ENCODE measurements at regions not wholly inside any gene's neighbourhood (a gene's known extent, or its start where the extent isn't known, plus 50 kb on each side); places are given as distances from the start of the nearest gene placed in this dataset.

- DNase-seq (ENCODE audit: extremely low spot score, insufficient read length, low read depth) (no peak), FAIRE-seq (no peak)
These were observed 115.3 kb upstream of the CXCR4 start for GRCh38 chr2:136233298-136233697.

GRCh38 chr2:136232456-136233172 is 114.7 kb upstream of the CXCR4 start:
- no peak for FAIRE-seq

GRCh38 chr2:136230464-136230863 is 112.5 kb upstream of the CXCR4 start:
- FAIRE-seq (no peak), DNase-seq (ENCODE audit: extremely low spot score, insufficient read length, low read depth) (no peak)

More at GRCh38 chr2:136232456-136233172, 114.7 kb upstream of the CXCR4 start:
- no peak for DNase-seq (ENCODE audit: extremely low spot score, insufficient read length, low read depth)

- no peak for DNase-seq (ENCODE audit: extremely low spot score, insufficient read length, low read depth)
These were observed 109.0 kb upstream of the CXCR4 start for GRCh38 chr2:136226903-136227302.

GRCh38 chr2:136225950-136226835 is 108.2 kb upstream of the CXCR4 start:
- no peak for DNase-seq (ENCODE audit: extremely low spot score, insufficient read length, low read depth)
- FAIRE-seq: peak; percentile 49

More at GRCh38 chr2:136226903-136227302, 109.0 kb upstream of the CXCR4 start:
- no peak for FAIRE-seq

GRCh38 chr2:136223274-136223673 is 105.3 kb upstream of the CXCR4 start:
- no peak for FAIRE-seq
- DNase-seq (ENCODE audit: extremely low spot score, insufficient read length, low read depth): no peak

- FAIRE-seq (no peak), DNase-seq (ENCODE audit: extremely low spot score, insufficient read length, low read depth) (no peak)
These were observed 104.9 kb upstream of the CXCR4 start for GRCh38 chr2:136222862-136223261.

GRCh38 chr2:136221026-136221425 is 103.1 kb upstream of the CXCR4 start:
- DNase-seq (ENCODE audit: extremely low spot score, insufficient read length, low read depth) (no peak), FAIRE-seq (no peak)

- no peak for FAIRE-seq
These were observed 102.0 kb upstream of the CXCR4 start for GRCh38 chr2:136219963-136220362.

GRCh38 chr2:136219341-136219740 is 101.4 kb upstream of the CXCR4 start:
- FAIRE-seq (peak; percentile 9), DNase-seq (ENCODE audit: extremely low spot score, insufficient read length, low read depth) (no peak)

More at GRCh38 chr2:136219963-136220362, 102.0 kb upstream of the CXCR4 start:
- DNase-seq (ENCODE audit: extremely low spot score, insufficient read length, low read depth): no peak

GRCh38 chr2:136217996-136218395 is 100.0 kb upstream of the CXCR4 start:
- FAIRE-seq: no peak

GRCh38 chr2:136215908-136216472 is 98.0 kb upstream of the CXCR4 start:
- FAIRE-seq (no peak), DNase-seq (ENCODE audit: extremely low spot score, insufficient read length, low read depth) (no peak)

More at GRCh38 chr2:136217996-136218395, 100.0 kb upstream of the CXCR4 start:
- no peak for DNase-seq (ENCODE audit: extremely low spot score, insufficient read length, low read depth)

GRCh38 chr2:136215449-136215848 is 97.5 kb upstream of the CXCR4 start:
- FAIRE-seq: no peak

GRCh38 chr2:136214307-136215200 is 96.6 kb upstream of the CXCR4 start:
- FAIRE-seq: peak; percentile 70

More at GRCh38 chr2:136215449-136215848, 97.5 kb upstream of the CXCR4 start:
- no peak for DNase-seq (ENCODE audit: extremely low spot score, insufficient read length, low read depth)

GRCh38 chr2:136213836-136214235 is 95.9 kb upstream of the CXCR4 start:
- FAIRE-seq (no peak), DNase-seq (ENCODE audit: extremely low spot score, insufficient read length, low read depth) (no peak)

More at GRCh38 chr2:136214307-136215200, 96.6 kb upstream of the CXCR4 start:
- no peak for DNase-seq (ENCODE audit: extremely low spot score, insufficient read length, low read depth)

GRCh38 chr2:136212426-136213378 is 94.8 kb upstream of the CXCR4 start:
- no peak for DNase-seq (ENCODE audit: extremely low spot score, insufficient read length, low read depth)
- peak; percentile 67 for FAIRE-seq

GRCh38 chr2:136211701-136212100 is 93.8 kb upstream of the CXCR4 start:
- no peak for DNase-seq (ENCODE audit: extremely low spot score, insufficient read length, low read depth)

GRCh38 chr2:136210822-136211221 is 92.9 kb upstream of the CXCR4 start:
- FAIRE-seq (no peak), DNase-seq (ENCODE audit: extremely low spot score, insufficient read length, low read depth) (no peak)

More at GRCh38 chr2:136211701-136212100, 93.8 kb upstream of the CXCR4 start:
- no peak for FAIRE-seq

- DNase-seq (ENCODE audit: extremely low spot score, insufficient read length, low read depth) (no peak), FAIRE-seq (no peak)
These were observed 92.5 kb upstream of the CXCR4 start for GRCh38 chr2:136210455-136210805.
